Memory B cell (primary cell): ENCODE measurements at regions not wholly inside any gene's neighbourhood (a gene's known extent, or its start where the extent isn't known, plus 50 kb on each side); places are given as distances from the start of the nearest gene placed in this dataset.

Source experiments
- ATAC-seq: fragments of 150-1000 bp; cut with Tn5 transposase; 2 replicates; pipeline ENCODE4 v1.10.0; 2021; ENCODE audit warnings: low read depth, mild to moderate bottlenecking, moderate library complexity
- DNase-seq, 2 donors: peaks; one replicate each; pipeline ENCODE4 v3.0.0; 2022; ENCODE audit warnings: low spot score in 2 of 2
- H3K27ac Mint-ChIP-seq: one replicate; pipeline ENCODE4 v1.8.0; 2022; ENCODE audit warnings: mild to moderate bottlenecking, moderate library complexity, mixed read lengths
- H3K27me3 Mint-ChIP-seq: one replicate; pipeline ENCODE4 v1.8.0; 2022; ENCODE audit warnings: mixed read lengths
- H3K36me3 Mint-ChIP-seq: one replicate; pipeline ENCODE4 v1.8.0; 2022; ENCODE audit warnings: mild to moderate bottlenecking, mixed read lengths
- H3K4me1 Mint-ChIP-seq: one replicate; pipeline ENCODE4 v1.8.0; 2022; ENCODE audit warnings: mixed read lengths
- H3K4me3 Mint-ChIP-seq: one replicate; pipeline ENCODE4 v1.8.0; 2022; ENCODE audit warnings: mild to moderate bottlenecking, moderate library complexity, mixed read lengths
- H3K9me3 Mint-ChIP-seq: one replicate; pipeline ENCODE4 v1.8.0; 2022; ENCODE audit warnings: mixed read lengths

DNA sequence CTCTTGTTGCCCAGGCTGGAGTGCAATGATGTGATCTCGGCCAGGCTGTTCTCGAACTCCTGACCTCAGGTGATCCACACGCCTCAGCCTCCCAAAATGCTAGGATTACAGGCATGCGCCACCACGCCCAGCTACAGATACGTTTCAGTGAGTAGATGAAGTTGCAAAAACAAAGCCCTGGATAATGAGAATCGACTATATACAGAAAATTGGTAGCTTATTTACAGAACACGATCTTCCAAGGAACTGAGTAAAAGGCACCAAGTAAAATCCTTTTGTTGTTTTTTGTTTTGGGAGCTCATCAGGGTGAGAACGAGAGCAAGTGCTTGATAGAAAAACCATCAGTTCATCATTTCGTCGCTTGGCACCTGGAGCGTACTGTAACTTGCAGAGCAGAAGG, 62.8 kb downstream of the MYCN start:
- Mint-ChIP-seq H3K4me1 (no peaks in the 10 kb centered on the region), H3K9me3 (peaks cover 4% of the 10 kb centered on the region), H3K27ac (no peak overlapping the region)

GRCh38 chr2:16002575-16002974, 62.2 kb downstream of the MYCN start:
- ATAC-seq = no peak
- H3K36me3 Mint-ChIP-seq = peaks cover 2% of the 10 kb centered on the region
- H3K4me1 Mint-ChIP-seq = no peaks in the 10 kb centered on the region
- H3K9me3 Mint-ChIP-seq = peaks cover 4% of the 10 kb centered on the region
- no peak overlapping the region for H3K27ac Mint-ChIP-seq
- no peak overlapping the region for H3K4me3 Mint-ChIP-seq
- DNase-seq = no peak
- H3K27me3 Mint-ChIP-seq = peaks cover 15% of the 10 kb centered on the region

More for the DNA sequence above, 62.8 kb downstream of the MYCN start:
- DNase-seq (no peak), ATAC-seq (no peak)
- no peak overlapping the region for H3K4me3 Mint-ChIP-seq
- H3K36me3 Mint-ChIP-seq = peaks cover 2% of the 10 kb centered on the region
- peaks cover 15% of the 10 kb centered on the region for H3K27me3 Mint-ChIP-seq

- Mint-ChIP-seq H3K27ac (no peak overlapping the region), H3K4me3 (no peak overlapping the region), H3K4me1 (no peaks in the 10 kb centered on the region), H3K36me3 (peaks cover 2% of the 10 kb centered on the region), H3K27me3 (peaks cover 15% of the 10 kb centered on the region), H3K9me3 (peaks cover 4% of the 10 kb centered on the region)
- ATAC-seq (no peak), DNase-seq (no peak)
Measured at GRCh38 chr2:16002144-16002543, 61.8 kb downstream of the MYCN start.

DNA sequence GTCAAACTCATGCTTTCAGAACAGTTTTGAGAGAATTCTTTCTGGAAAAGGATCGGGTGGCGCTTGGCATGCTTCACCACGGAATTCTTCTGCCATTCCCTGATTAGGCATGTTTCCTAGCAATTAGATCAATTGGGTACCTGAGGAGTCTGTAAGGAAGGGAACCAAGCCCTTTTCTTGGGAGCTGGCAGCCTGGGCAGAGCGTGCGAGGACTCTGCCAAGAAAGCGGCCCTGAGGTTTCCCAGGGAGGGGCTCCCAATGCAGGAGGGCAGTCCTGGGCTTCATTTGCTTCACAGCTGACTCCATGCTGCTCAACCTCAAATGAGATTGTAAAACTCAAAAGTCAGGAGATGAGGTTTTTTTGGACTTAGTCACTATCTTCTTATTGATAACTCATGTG, 60.3 kb downstream of the MYCN start:
- Mint-ChIP-seq H3K36me3 (peaks cover 2% of the 10 kb centered on the region), H3K4me1 (no peaks in the 10 kb centered on the region), H3K27me3 (peaks cover 13% of the 10 kb centered on the region), H3K9me3 (peaks cover 4% of the 10 kb centered on the region), H3K27ac (no peak overlapping the region), H3K4me3 (no peak overlapping the region)
- ATAC-seq (no peak), DNase-seq (no peak)

DNA sequence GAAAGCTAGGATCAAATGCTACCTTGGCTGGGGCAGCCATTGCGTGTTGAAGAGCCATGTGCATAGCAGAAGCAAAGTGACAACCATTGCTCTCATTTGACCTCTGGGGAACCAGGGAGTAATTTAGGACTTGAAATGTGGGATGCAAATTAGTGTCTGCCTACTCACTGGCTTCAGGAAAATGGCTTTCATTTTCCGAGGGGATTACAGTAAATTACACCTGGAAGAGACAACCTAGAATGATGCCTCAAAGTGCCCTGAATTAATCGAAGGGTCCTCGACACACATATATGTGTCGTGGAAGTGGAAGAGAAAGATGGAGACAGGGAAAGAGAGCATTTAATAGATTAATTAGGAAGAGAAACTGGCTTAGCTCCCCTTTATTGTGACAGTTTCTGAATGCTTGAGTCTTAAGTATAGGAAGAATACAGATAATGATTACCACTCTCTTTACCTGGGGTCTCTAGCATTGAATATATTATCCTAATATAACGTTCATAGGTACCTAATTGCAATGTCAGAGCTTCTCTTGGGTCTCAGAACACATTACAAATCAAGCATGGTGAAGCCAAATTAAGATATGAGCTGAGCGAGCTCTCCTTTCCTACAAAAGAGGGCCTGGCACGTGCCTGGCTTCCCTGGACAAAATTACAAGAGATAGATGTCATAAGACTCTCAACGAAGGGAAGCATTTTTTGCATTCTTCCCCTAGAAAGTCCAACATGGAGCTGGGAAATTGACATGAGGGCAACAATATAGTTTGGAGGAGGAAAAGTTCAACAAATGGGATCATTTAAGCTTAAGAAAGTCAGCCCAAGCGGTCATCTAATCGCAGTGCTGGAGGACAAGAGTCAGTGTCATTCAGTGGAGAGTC, 59.5 kb downstream of the MYCN start:
- peaks cover 1% of the 10 kb centered on the region for H3K9me3 Mint-ChIP-seq
- no peaks in the 10 kb centered on the region for H3K36me3 Mint-ChIP-seq
- ATAC-seq (no peak), DNase-seq (no peak)
- no peak overlapping the region for H3K27ac Mint-ChIP-seq
- no peak overlapping the region for H3K4me3 Mint-ChIP-seq
- H3K4me1 Mint-ChIP-seq = no peaks in the 10 kb centered on the region
- H3K27me3 Mint-ChIP-seq = peaks cover 6% of the 10 kb centered on the region

DNA sequence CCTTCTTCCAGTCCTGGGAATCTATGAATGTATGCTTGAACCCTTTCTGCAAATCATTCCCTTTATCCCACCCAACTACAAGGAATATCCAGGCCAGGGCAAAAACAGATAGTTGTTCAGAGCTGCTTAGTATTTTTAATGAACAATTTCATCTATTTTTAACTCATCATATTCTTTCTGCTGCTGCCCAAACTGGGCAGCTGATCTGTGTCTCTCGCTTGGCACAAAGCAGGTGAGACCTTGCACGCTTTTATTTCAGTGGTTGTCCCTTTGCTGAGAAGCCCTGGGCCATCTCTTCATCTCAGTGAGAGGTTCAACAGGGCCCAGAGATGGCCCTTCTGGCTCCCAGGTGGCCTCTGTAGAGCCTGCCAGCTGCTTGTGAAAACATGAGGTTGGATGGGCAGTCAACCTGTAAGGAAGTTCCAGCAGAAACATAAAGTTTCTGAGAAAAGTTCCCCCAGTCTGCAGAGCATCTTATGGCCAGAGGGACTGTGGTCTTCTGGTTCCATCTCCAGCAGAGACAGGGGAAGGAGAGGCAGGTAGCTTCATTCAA, 57.5 kb downstream of the MYCN start:
- Mint-ChIP-seq H3K9me3 (peaks cover 3% of the 10 kb centered on the region), H3K27ac (no peak overlapping the region), H3K4me3 (no peak overlapping the region), H3K27me3 (peaks cover 4% of the 10 kb centered on the region), H3K4me1 (no peaks in the 10 kb centered on the region), H3K36me3 (no peaks in the 10 kb centered on the region)
- DNase-seq = no peak
- no peak for ATAC-seq

DNA sequence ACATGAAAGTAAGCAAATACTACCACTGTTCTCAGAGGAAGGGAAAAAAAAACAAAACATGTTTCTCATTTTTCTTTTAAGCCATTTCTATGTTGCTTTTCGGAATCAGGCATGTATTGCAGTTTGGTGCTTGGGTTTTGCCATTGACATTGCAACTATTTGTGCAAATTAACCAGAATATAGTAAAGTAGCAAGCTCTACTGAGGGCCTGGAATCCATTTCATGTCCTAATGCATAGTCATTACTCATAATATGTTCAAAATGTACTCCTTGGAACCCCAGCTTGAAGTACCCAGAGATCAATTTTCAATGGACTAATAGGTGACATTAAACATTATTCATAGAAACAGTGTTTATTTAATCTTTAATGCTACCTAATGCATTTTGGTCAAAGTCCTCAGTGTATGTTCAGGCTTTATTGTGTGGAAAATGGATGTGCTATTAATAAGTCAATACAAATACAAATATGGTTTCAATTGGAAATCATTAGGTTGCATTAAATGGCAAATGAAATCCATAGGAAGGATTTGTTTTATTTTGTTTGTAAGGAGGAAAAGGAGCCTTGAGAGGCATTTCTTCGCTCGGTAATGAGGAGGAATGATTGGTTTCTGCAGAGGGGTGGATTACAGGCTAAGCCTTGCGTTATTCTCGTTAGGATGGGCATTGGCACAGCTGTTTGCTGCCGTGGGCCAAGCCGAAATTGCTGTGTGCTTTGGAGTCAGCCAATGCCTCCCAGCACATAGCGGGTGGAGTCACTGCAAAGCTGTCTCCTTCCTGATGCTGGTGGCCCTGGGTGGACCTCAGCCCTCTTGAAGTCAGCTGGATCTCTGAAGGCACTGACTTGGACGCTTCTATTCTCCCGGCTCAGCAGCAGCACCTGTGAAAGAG, 56.4 kb downstream of the MYCN start:
- H3K27me3 Mint-ChIP-seq = peaks cover 5% of the 10 kb centered on the region
- peaks cover 3% of the 10 kb centered on the region for H3K9me3 Mint-ChIP-seq
- no peak for DNase-seq
- H3K36me3 Mint-ChIP-seq = no peaks in the 10 kb centered on the region
- H3K4me1 Mint-ChIP-seq = no peaks in the 10 kb centered on the region
- H3K4me3 Mint-ChIP-seq = no peak overlapping the region
- no peak for ATAC-seq
- no peak overlapping the region for H3K27ac Mint-ChIP-seq
